ENCODE measurements at regions not wholly inside any gene's neighbourhood (a gene's known extent, or its start where the extent isn't known, plus 50 kb on each side); places are given as distances from the start of the nearest gene placed in this dataset.
"Not testable (repeated sequence)": the region's sequence is repeated elsewhere in the genome, so short reads cannot be mapped to it uniquely, and the experiment has no call there.

GRCh38 chr11:109954534-109954933 is 138.7 kb upstream of the ZC3H12C start:
- H3K4me3 ChIP-seq (ENCODE audit: low read length) = no peak overlapping the region
- H3K9me3 ChIP-seq (ENCODE audit: insufficient read depth, low read depth, low read length) = no peaks in the 10 kb centered on the region; the same call in 1 of the 2 replicates
- no peak overlapping the region for H3K9ac ChIP-seq (ENCODE audit: low read depth, low read length)
- no peak overlapping the region for H3K27ac ChIP-seq (ENCODE audit: low read length)
- H3K4me1 ChIP-seq (ENCODE audit: insufficient read depth, low read length) = peaks cover 3% of the 10 kb centered on the region; the same call in 1 of the 2 replicates
- H3K36me3 ChIP-seq (ENCODE audit: insufficient read depth, low read depth, low read length) = no peaks in the 10 kb centered on the region
- H3K27me3 ChIP-seq (ENCODE audit: insufficient read depth, low read length) = no peaks in the 10 kb centered on the region

- Histone ChIP-seq H3K9ac (ENCODE audit: low read depth, low read length) (no peak overlapping the region), H3K4me3 (ENCODE audit: low read length) (no peak overlapping the region), H3K36me3 (ENCODE audit: insufficient read depth, low read depth, low read length) (no peaks in the 10 kb centered on the region), H3K4me1 (ENCODE audit: insufficient read depth, low read length) (peaks cover 3% of the 10 kb centered on the region; the same call in 1 of the 2 replicates), H3K9me3 (ENCODE audit: insufficient read depth, low read depth, low read length) (no peaks in the 10 kb centered on the region), H3K27me3 (ENCODE audit: insufficient read depth, low read length) (no peaks in the 10 kb centered on the region), H3K27ac (ENCODE audit: low read length) (no peak overlapping the region)
These were observed 136.9 kb upstream of the ZC3H12C start for GRCh38 chr11:109956124-109956793.

DNA sequence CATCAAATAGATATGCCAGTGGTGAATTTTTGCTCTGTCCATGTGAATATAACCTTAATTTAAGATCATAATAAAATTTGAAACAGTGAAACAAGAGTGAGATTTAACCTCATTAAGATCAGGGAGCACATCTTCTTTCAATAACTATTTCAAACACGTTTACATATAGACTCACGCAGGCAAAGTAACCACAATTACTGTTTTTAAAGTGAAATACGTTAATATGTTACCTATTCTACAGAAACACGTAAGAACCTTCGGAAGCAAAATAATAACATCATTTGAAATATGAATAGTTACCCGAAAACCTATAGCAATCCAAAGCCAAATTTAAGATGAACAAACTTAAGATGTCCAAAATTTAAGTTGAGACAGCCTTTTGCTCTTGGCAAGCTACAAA is 136.2 kb upstream of the ZC3H12C start:
- Histone ChIP-seq H3K9me3 (ENCODE audit: insufficient read depth, low read depth, low read length) (no peaks in the 10 kb centered on the region), H3K36me3 (ENCODE audit: insufficient read depth, low read depth, low read length) (no peaks in the 10 kb centered on the region), H3K4me1 (ENCODE audit: insufficient read depth, low read length) (peaks cover 3% of the 10 kb centered on the region; the same call in 1 of the 2 replicates), H3K27ac (ENCODE audit: low read length) (no peak overlapping the region), H3K4me3 (ENCODE audit: low read length) (no peak overlapping the region), H3K9ac (ENCODE audit: low read depth, low read length) (no peak overlapping the region), H3K27me3 (ENCODE audit: insufficient read depth, low read length) (no peaks in the 10 kb centered on the region)

- H3K27ac ChIP-seq (ENCODE audit: low read length) = no peak overlapping the region
- no peaks in the 10 kb centered on the region for H3K27me3 ChIP-seq (ENCODE audit: insufficient read depth, low read length)
- H3K9me3 ChIP-seq (ENCODE audit: insufficient read depth, low read depth, low read length) = no peaks in the 10 kb centered on the region
- no peak overlapping the region for H3K4me3 ChIP-seq (ENCODE audit: low read length)
- H3K9ac ChIP-seq (ENCODE audit: low read depth, low read length) = no peak overlapping the region
- H3K4me1 ChIP-seq (ENCODE audit: insufficient read depth, low read length) = peaks cover 3% of the 10 kb centered on the region; the same call in 1 of the 2 replicates
- H3K36me3 ChIP-seq (ENCODE audit: insufficient read depth, low read depth, low read length) = no peaks in the 10 kb centered on the region
These were observed 135.6 kb upstream of the ZC3H12C start for GRCh38 chr11:109957601-109958000.

- Histone ChIP-seq H3K9ac (ENCODE audit: low read depth, low read length) (no peak overlapping the region), H3K4me1 (ENCODE audit: insufficient read depth, low read length) (peaks cover 3% of the 10 kb centered on the region; the same call in 1 of the 2 replicates), H3K27ac (ENCODE audit: low read length) (no peak overlapping the region)
These were observed 134.9 kb upstream of the ZC3H12C start for GRCh38 chr11:109958131-109958820.

DNA sequence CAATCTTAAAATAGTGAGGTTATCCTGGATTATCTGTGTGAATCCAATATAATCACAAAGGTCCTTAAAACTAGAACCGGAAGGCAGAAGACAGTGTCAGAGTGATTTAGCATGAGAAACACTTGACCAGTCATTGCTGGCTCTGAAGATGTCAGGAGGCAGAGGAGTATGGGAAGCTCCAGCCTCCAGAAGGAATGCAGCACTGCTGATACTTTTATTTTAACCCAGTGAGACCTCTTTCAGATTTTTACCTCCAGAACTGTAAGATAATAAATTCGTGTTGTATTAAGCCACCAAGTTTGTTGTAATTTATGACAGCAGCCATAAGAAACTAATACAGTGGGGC is 134.4 kb upstream of the ZC3H12C start:
- Histone ChIP-seq H3K27me3 (ENCODE audit: insufficient read depth, low read length) (no peaks in the 10 kb centered on the region), H3K4me1 (ENCODE audit: insufficient read depth, low read length) (peaks cover 3% of the 10 kb centered on the region; the same call in 1 of the 2 replicates), H3K9ac (ENCODE audit: low read depth, low read length) (no peak overlapping the region), H3K4me3 (ENCODE audit: low read length) (no peak overlapping the region), H3K27ac (ENCODE audit: low read length) (no peak overlapping the region), H3K36me3 (ENCODE audit: insufficient read depth, low read depth, low read length) (no peaks in the 10 kb centered on the region), H3K9me3 (ENCODE audit: insufficient read depth, low read depth, low read length) (no peaks in the 10 kb centered on the region)

More at GRCh38 chr11:109958131-109958820, 134.9 kb upstream of the ZC3H12C start:
- H3K36me3 ChIP-seq (ENCODE audit: insufficient read depth, low read depth, low read length) = no peaks in the 10 kb centered on the region
- no peaks in the 10 kb centered on the region for H3K27me3 ChIP-seq (ENCODE audit: insufficient read depth, low read length)
- no peak overlapping the region for H3K4me3 ChIP-seq (ENCODE audit: low read length)
- H3K9me3 ChIP-seq (ENCODE audit: insufficient read depth, low read depth, low read length) = no peaks in the 10 kb centered on the region

- Histone ChIP-seq H3K36me3 (ENCODE audit: insufficient read depth, low read depth, low read length) (no peaks in the 10 kb centered on the region), H3K4me1 (ENCODE audit: insufficient read depth, low read length) (peaks cover 3% of the 10 kb centered on the region; the same call in 1 of the 2 replicates), H3K27me3 (ENCODE audit: insufficient read depth, low read length) (no peaks in the 10 kb centered on the region), H3K9ac (ENCODE audit: low read depth, low read length) (no peak overlapping the region), H3K9me3 (ENCODE audit: insufficient read depth, low read depth, low read length) (no peaks in the 10 kb centered on the region), H3K4me3 (ENCODE audit: low read length) (no peak overlapping the region), H3K27ac (ENCODE audit: low read length) (no peak overlapping the region)
These were observed 132.4 kb upstream of the ZC3H12C start for GRCh38 chr11:109960831-109961230.

GRCh38 chr11:109961261-109961660 is 131.9 kb upstream of the ZC3H12C start:
- Histone ChIP-seq H3K9ac (ENCODE audit: low read depth, low read length) (no peak overlapping the region), H3K9me3 (ENCODE audit: insufficient read depth, low read depth, low read length) (no peaks in the 10 kb centered on the region), H3K4me1 (ENCODE audit: insufficient read depth, low read length) (peaks cover 3% of the 10 kb centered on the region; the same call in 1 of the 2 replicates), H3K27ac (ENCODE audit: low read length) (no peak overlapping the region), H3K4me3 (ENCODE audit: low read length) (no peak overlapping the region), H3K36me3 (ENCODE audit: insufficient read depth, low read depth, low read length) (no peaks in the 10 kb centered on the region), H3K27me3 (ENCODE audit: insufficient read depth, low read length) (no peaks in the 10 kb centered on the region)

DNA sequence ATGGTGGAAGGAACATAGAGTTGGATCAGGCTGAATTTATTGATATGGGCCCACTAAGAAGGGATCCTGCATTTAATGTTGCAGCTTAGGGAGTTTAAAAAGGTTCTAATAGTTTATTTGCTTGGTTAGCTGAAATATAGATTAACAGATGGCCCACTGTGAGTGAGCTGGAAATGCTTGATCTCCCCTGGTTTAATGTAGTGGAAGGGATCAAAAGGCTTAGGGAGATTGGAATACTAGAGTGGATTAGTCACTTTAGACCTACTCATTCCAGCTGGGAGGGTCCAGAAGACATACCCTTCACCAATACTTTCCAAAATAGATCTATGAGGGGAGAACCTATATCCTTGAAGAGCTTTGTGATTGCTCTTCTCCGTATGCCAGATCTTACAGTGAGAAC is 130.1 kb upstream of the ZC3H12C start:
- H3K9ac ChIP-seq (ENCODE audit: low read depth, low read length) = no peak overlapping the region
- H3K27me3 ChIP-seq (ENCODE audit: insufficient read depth, low read length) = no peaks in the 10 kb centered on the region
- H3K36me3 ChIP-seq (ENCODE audit: insufficient read depth, low read depth, low read length) = no peaks in the 10 kb centered on the region
- H3K4me1 ChIP-seq (ENCODE audit: insufficient read depth, low read length) = peaks cover 3% of the 10 kb centered on the region; the same call in 1 of the 2 replicates
- no peaks in the 10 kb centered on the region for H3K9me3 ChIP-seq (ENCODE audit: insufficient read depth, low read depth, low read length)
- no peak overlapping the region for H3K4me3 ChIP-seq (ENCODE audit: low read length)
- no peak overlapping the region for H3K27ac ChIP-seq (ENCODE audit: low read length)

GRCh38 chr11:109964487-109964886 is 128.7 kb upstream of the ZC3H12C start:
- H3K9ac ChIP-seq (ENCODE audit: low read depth, low read length) = no peak overlapping the region
- H3K4me1 ChIP-seq (ENCODE audit: insufficient read depth, low read length) = no peaks in the 10 kb centered on the region
- no peaks in the 10 kb centered on the region for H3K9me3 ChIP-seq (ENCODE audit: insufficient read depth, low read depth, low read length)
- no peaks in the 10 kb centered on the region for H3K36me3 ChIP-seq (ENCODE audit: insufficient read depth, low read depth, low read length)
- H3K4me3 ChIP-seq (ENCODE audit: low read length) = no peak overlapping the region
- H3K27me3 ChIP-seq (ENCODE audit: insufficient read depth, low read length) = no peaks in the 10 kb centered on the region
- H3K27ac ChIP-seq (ENCODE audit: low read length) = no peak overlapping the region

DNA sequence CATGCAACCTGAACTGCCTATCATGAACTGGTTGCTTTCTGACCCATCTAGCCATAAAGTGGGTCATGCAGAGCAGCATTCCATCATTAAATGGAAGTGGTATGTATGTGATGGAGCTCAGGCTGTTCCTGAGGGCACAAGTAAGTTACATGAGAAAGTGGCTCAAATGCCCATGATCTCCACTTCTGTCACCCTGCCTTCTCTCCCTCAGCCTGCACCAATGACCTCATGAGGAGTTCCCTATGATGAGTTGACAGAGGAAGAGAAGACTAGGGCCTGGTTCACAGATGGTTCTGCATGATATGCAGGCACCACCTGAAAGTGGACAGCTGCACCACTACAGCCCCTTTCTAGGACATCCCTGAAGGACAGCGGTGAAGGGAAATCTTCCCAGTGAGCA is 127.7 kb upstream of the ZC3H12C start:
- H3K9me3 ChIP-seq (ENCODE audit: insufficient read depth, low read depth, low read length); H3K36me3 ChIP-seq (ENCODE audit: insufficient read depth, low read depth, low read length); H3K27ac ChIP-seq (ENCODE audit: low read length); H3K4me3 ChIP-seq (ENCODE audit: low read length); H3K4me1 ChIP-seq (ENCODE audit: insufficient read depth, low read length); H3K27me3 ChIP-seq (ENCODE audit: insufficient read depth, low read length); H3K9ac ChIP-seq (ENCODE audit: low read depth, low read length): not testable (repeated sequence)

DNA sequence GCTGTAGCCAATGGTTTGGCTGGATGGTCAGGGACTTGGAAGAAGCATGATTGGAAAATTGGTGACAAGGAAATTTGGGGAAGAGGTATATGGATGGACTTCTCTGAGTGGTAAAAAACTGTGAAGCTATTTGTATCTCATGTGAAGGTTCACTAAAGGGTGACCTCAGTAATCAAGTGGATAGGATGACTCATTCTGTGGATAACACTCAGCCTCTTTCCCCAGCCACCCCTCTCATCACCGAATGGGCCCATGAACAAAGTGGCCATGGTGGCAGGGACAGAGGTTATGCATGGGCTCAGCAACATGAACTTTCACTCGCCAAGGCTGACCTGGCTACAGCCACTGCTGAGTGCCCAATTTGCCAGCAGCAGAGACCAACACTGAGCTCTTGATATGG is 127.3 kb upstream of the ZC3H12C start:
- H3K9me3 ChIP-seq (ENCODE audit: insufficient read depth, low read depth, low read length); H3K27ac ChIP-seq (ENCODE audit: low read length); H3K36me3 ChIP-seq (ENCODE audit: insufficient read depth, low read depth, low read length); H3K4me1 ChIP-seq (ENCODE audit: insufficient read depth, low read length); H3K27me3 ChIP-seq (ENCODE audit: insufficient read depth, low read length); H3K4me3 ChIP-seq (ENCODE audit: low read length); H3K9ac ChIP-seq (ENCODE audit: low read depth, low read length): not testable (repeated sequence)

All from iPS-20b (cell line).